HG02884 (cell line): ENCODE measurements at regions not wholly inside any gene's neighbourhood (a gene's known extent, or its start where the extent isn't known, plus 50 kb on each side); places are given as distances from the start of the nearest gene placed in this dataset.
A peak's percentile ranks its signal among the peaks of the same experiment; 100 is the strongest.
"Not testable (repeated sequence)": the region's sequence is repeated elsewhere in the genome, so short reads cannot be mapped to it uniquely, and the experiment has no call there.

Source experiments
- ATAC-seq: cut with Tn5 transposase; IDR thresholded peaks from one replicate; pipeline ENCODE4 v1.9.1; 2021; ENCODE audit warnings: mild to moderate bottlenecking, moderate library complexity; ENCODE audit not compliant: unreplicated experiment

GRCh38 chr2:219829667-219830352, 202.4 kb downstream of the SLC4A3 start:
- no peak for ATAC-seq

GRCh38 chr2:219830353-219830738, 202.9 kb downstream of the SLC4A3 start:
- no peak for ATAC-seq

GRCh38 chr2:219831957-219832356, 204.5 kb downstream of the SLC4A3 start:
- no peak for ATAC-seq

GRCh38 chr2:219832904-219833303, 205.5 kb downstream of the SLC4A3 start:
- no peak for ATAC-seq

- no peak for ATAC-seq
These were observed 208.1 kb downstream of the SLC4A3 start for GRCh38 chr2:219835493-219835892.

- no peak for ATAC-seq
These were observed 209.3 kb downstream of the SLC4A3 start for GRCh38 chr2:219836647-219837177.

DNA sequence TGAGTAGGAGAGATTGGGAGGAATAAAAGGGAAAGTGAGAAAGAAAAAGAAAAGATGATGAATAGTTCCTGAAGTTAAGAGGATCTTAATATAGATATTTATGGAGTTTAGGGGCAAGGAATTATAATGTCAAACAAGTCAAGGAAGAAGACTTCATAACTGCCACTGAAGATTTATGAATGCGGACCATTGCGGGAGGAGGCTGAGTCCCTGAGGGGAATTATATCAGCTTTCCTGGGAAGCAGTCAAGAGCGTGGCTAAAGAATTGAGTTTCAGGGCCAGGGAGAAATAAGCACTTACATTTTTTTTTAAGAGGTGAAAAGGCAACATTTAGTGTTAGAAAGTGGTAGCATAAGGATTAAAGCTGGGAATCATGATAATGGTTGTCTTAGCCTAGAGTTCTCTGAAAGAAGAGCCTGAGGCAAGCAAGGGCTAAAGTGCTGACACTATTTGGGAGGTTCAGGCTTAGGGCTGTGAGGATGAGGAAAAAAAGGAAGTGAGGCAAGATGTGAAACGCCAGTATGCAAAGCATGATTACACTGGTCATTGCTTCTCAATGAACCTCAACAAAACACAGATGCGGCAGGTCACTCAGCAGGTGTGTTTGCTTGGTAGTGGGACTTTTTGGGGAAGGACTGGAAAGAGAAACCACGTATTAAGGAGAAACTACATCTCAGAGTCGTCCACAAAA, 217.1 kb downstream of the SLC4A3 start:
- peak; percentile 98 for ATAC-seq

GRCh38 chr2:219848882-219849281, 221.5 kb downstream of the SLC4A3 start:
- ATAC-seq: no peak

DNA sequence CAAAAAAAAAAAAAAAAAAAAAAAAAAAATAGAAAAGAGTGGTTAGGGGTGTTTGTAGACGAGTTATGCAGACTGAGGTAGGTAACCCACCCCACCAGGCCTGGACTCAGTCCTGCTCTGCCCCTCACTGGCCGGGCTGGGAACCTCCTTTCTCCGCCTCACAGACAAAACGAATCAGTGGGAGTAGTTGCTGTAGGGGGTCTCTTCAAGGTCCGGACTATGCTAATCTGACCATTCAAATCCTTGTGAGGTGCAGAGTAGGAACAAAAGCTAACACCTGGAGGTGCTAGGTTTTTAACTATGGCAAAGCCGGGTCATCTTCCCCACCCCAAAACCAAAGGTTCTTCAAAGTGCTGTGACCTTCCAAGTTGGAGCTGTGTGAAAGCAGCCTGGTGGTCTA, 223.7 kb downstream of the SLC4A3 start:
- ATAC-seq: no peak

DNA sequence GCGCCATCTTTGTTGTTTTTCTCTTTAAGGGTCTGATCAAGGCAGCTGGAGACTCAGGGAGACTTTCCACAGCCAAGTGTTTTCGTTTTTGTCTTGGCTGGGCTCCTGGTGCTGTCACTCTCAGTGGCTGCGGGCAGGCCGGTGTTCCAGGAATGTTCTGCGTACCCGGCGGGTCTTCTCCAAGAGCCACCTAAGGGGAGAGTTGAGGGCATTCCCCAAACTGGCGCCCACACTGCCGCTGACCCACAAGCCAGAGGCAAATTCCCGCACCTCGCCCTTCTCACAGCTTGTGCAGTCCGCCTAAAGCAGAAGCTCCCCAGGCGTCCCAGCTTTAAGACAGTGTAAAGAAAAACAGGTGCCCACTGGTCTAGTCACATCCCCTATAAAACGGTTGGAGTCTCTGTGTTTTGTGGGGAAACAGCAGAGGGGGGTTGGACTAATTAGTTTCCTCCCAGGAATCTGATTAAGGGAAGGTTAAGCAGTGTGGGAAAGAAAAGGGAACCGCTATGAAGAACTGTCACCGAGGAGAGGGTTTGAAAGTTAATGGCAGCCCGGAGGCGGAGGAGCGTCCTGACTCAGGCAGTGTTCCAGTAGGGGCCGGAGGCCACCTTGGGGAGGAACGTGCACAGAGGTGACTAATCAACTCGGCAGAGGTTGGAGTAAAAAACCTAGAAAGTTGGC, 224.5 kb downstream of the SLC4A3 start:
- ATAC-seq: no peak

- no peak for ATAC-seq
These were observed 225.2 kb downstream of the SLC4A3 start for GRCh38 chr2:219852626-219853025.

DNA sequence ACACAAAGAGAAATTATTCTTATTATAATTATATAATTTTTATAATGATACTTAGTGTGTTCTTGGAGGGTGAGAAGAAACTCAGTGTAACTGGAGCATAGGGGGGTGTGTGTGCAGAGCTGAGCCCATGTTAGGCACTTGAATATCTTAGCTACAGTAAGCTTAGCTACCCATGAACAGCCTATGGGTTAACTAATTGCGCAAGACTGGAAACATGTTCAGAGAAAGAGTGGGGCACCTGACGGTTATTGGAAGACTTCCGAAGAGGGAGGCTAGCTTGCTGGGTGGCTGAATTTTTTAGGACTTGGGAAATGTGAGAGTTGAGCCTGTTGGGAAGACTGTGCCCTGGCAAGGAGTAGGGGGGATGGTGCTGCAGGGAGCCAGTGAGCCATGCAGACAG, 229.2 kb downstream of the SLC4A3 start:
- ATAC-seq: no peak

DNA sequence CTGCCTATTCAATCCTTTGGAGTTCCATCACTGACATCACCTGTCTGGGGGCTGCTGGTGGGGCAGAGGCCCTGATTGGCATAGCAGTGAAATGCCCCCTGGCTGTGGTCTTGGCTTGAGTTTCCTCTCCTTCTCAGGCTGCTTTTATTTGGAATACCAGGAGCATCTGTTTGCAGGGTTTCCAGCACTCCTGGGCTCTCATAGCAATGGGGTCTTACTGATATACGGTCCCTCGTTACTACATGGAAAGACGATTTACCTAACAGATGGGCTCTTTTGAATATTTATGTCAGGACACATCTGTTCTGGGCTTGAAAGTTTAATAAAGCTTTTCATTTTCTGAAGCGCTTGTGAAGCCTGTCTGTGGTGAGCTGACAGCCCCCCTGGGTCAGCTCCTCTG, 230.3 kb downstream of the SLC4A3 start:
- ATAC-seq: no peak

DNA sequence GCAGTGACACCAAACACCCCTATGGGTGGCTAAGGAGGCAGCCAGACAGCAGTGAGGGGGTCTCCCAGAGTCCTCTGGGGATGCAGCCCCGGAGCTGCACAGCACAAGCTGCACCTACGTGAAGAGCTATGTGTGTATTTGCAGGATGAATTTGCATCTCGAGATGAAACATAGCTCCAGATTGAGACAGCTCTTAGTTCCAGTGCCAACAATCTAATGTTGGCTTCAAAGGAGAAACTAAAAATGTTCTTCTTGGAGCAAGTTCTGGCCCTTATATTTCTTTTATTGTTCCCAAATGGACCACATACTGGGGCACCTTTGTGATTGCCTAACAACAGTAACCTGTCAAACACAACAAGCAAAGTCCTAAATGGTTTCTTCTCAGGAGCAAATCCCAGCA, 233.9 kb downstream of the SLC4A3 start:
- ATAC-seq: no peak

DNA sequence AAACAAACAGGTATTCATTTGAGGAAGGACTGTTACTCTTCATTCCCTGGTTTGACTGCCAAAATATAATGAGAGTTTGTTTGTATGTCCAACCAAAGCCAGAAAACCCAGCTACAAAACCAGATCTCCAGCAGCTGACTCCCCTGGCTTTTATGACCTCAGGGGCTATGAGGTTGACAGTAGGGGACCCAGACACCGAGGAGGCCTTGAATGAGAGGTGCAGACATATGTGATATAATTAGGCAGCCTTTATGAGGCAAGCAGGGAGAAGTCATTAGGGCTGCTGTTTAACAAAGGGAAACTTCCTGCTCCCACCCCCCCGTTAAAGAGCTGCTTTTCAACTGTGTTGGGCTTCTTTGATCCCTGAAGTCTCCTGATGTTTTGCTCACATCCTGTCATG, 236.7 kb downstream of the SLC4A3 start:
- ATAC-seq: no peak

DNA sequence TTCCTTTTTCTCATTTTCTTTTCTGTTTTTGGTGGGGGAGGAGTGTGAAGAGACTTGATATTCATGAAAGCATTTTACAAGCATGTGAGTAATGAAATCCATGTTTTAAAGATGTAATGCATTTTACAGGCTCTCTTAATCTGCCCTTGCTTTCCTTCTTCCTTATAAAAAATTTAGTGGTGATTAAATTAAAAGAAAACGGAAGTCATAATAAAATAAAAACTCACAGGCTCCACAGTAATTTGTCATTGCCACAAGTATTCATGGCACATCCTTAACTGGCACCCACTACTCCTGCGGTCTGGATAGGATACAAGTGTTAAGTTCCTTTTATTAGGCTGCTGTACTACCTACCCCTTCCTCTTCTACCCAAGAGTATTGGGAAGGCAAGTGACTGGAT, 241.2 kb downstream of the SLC4A3 start:
- no peak for ATAC-seq

DNA sequence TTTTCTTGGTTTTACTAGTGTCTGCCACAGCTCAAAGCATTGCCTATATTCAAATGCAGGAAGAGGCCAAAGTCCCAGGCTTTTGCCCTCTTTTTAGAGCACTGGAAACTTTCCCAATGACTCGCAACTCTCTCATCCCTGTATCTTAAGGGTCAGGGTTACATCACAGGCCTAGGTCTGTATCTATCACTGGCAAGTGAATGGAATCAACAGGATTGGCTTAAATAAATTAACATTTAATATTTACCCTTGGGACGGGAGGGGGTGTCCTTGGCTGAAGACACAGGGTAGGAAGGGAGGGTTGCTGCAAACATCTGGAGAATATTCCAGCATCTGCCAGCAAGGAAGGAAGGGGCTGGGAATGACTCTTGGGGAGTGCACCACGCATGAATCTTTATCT, 242.6 kb downstream of the SLC4A3 start:
- no peak for ATAC-seq

- ATAC-seq: no peak
These were observed 243.9 kb downstream of the SLC4A3 start for GRCh38 chr2:219871351-219871750.

DNA sequence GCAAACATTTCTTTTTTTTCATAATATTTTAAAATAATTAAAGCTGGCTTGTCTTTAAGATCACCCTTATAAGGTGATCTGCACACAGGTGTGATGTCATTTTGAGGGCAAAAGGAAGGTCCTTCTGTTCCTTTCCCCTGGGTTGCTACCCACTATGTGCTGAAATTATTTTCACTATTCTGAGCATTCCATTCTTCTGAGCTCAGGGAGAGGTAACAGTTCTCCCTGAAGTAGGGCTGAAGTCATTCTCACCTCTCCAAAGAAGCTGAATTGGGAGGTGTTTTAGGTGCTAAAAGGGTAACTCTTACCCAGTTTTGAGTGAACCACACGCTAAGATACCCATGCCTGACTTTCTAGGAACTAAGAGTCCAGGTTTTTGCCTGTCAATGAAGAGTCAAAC, 247.6 kb downstream of the SLC4A3 start:
- ATAC-seq: no peak

- not testable (repeated sequence) for ATAC-seq
These were observed 248.6 kb downstream of the SLC4A3 start for GRCh38 chr2:219875986-219876385.

DNA sequence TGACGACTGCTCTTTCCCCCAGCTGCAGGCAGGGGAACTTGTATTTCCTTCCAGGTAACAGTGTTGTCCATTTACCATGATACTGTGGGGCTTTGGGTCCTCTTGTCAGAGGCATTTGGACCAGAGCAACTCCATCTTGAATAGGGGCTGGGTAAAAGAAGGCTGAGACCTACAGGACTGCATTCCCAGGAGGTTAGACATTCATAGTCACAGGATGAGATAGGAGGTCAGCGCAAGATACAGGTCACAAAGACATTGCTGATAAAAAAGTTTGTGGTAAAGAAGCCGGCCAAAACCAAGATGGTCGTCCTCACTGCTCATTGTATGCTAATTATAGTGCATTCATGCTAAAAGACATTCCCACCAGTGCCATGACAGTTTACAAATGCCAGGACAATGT, 249.5 kb downstream of the SLC4A3 start:
- ATAC-seq: no peak

- no peak for ATAC-seq
These were observed 250.3 kb downstream of the SLC4A3 start for GRCh38 chr2:219877728-219878127.
